CD4-positive, alpha-beta T cell (primary cell): ENCODE measurements at regions not wholly inside any gene's neighbourhood (a gene's known extent, or its start where the extent isn't known, plus 50 kb on each side); places are given as distances from the start of the nearest gene placed in this dataset.

Source experiments
- ATAC-seq: fragments of 200-7000 bp; cut with Tn5 transposase; one replicate; pipeline ENCODE4 v1.10.0; 2022; ENCODE audit warnings: mild to moderate bottlenecking; ENCODE audit not compliant: poor library complexity
- CTCF ChIA-PET: fragments of 350-600 bp; sonication (Branson Sonifier 250); formaldehyde crosslinking; loops from one replicate; lab custom pipeline; 2021; ENCODE audit warnings: antibody characterized with exemption, inconsistent platforms; lab: Charles Lee
- POLR2A ChIA-PET: fragments of 350-600 bp; sonication (Branson Sonifier 250); formaldehyde crosslinking; loops from one replicate; lab custom pipeline; 2021; ENCODE audit warnings: antibody characterized with exemption, inconsistent platforms; lab: Charles Lee
- DNase-seq, 14 experiments: peaks; one replicate each; pipeline ENCODE4 v3.0.0-alpha.2; 2013 to 2020; ENCODE audit warnings: mixed read lengths in 2 of 14
- H3K27ac ChIP-seq, 2 donors: one replicate each; pipeline versions ENCODE4 v1.5.1 to v1.7.0; 2013; ENCODE audit warnings: low read length in 2 of 2, low read depth in 1 of 2, mild to moderate bottlenecking in 1 of 2
- H3K27me3 ChIP-seq, 2 experiments: 1 replicate in 1 of 2; 2 replicates in 1 of 2; pipeline versions ENCODE4 v1.6.1 to v1.7.0; 2013; ENCODE audit warnings: low read length in 2 of 2, control low read depth in 1 of 2, mild to moderate bottlenecking in 1 of 2, moderate library complexity in 1 of 2; ENCODE audit not compliant: insufficient read depth in 2 of 2, control insufficient read depth in 1 of 2
- H3K36me3 ChIP-seq: one replicate; pipeline ENCODE4 v1.6.1; 2013; ENCODE audit warnings: low read length, control low read depth; ENCODE audit not compliant: insufficient read depth
- H3K4me1 ChIP-seq: one replicate; pipeline ENCODE4 v1.6.1; 2013; ENCODE audit warnings: low read length, control low read depth; ENCODE audit not compliant: insufficient read depth
- H3K4me3 ChIP-seq: one replicate; pipeline ENCODE4 v1.5.1; 2013; ENCODE audit warnings: mild to moderate bottlenecking, low read length, moderate library complexity
- H3K9me3 ChIP-seq, 2 experiments: 1 replicate in 1 of 2; 2 replicates in 1 of 2; pipeline versions ENCODE4 v1.6.1 to v1.7.0; 2013; ENCODE audit warnings: low read length in 2 of 2, mild to moderate bottlenecking in 2 of 2, control low read depth in 1 of 2, moderate library complexity in 1 of 2; ENCODE audit not compliant: control insufficient read depth in 1 of 2, insufficient read depth in 1 of 2
- H3K27ac Mint-ChIP-seq: one replicate; pipeline ENCODE4 v1.8.0; 2020; ENCODE audit warnings: mixed read lengths
- H3K27me3 Mint-ChIP-seq: one replicate; pipeline ENCODE4 v1.8.0; 2021; ENCODE audit warnings: mixed read lengths
- H3K36me3 Mint-ChIP-seq: one replicate; pipeline ENCODE4 v1.8.0; 2021; ENCODE audit warnings: low read depth, mixed read lengths
- H3K4me1 Mint-ChIP-seq: one replicate; pipeline ENCODE4 v1.8.0; 2021; ENCODE audit warnings: low read depth, mixed read lengths
- H3K4me3 Mint-ChIP-seq: one replicate; pipeline ENCODE4 v1.8.0; 2020; ENCODE audit warnings: mild to moderate bottlenecking, mixed read lengths
- H3K9me3 Mint-ChIP-seq: one replicate; pipeline ENCODE4 v1.8.0; 2020; ENCODE audit warnings: mixed read lengths
- intact Hi-C, 2 experiments: fragments of 100-400 bp; cut with DNase I in 1 of 2; cut with micrococcal nuclease in 1 of 2; formaldehyde crosslinking; loops; one replicate each; pipeline versions ENCODE4 v1.15.1 to v1.9.0; 2023 to 2025; cut with DNase I, micrococcal nuclease
- TF ChIP-seq, protein P1 (sequence below): fragments of 200-600 bp; IDR thresholded peaks from one replicate; pipeline ENCODE4 v1.8.0; 2022; ENCODE audit warnings: antibody characterized with exemption, mild to moderate bottlenecking

DNA sequence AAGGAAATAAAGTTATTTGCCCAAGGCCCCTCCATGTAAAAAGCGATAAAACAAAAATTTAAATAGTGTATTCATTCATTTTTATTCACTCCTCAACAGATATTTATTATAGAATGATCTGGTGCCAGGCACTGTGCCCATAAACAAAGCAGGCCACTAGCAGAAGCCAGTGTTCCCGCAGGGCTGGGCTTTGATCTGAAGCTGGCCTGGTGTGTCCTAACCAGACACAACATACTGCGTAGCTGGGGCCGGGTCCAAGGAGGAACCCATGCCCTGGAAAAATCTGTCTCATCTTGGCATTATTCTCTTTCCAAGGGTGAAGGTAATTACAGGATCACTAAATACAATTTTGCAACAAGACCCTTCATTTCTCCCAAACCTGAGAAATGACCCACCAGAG, 537.4 kb upstream of the CDH5 start:
- Mint-ChIP-seq H3K36me3 (no peaks in the 10 kb centered on the region), H3K27ac (no peak overlapping the region), H3K27me3 (peaks cover 4% of the 10 kb centered on the region), H3K9me3 (no peaks in the 10 kb centered on the region), H3K4me3 (no peak overlapping the region), H3K4me1 (no peaks in the 10 kb centered on the region)
- POLR2A ChIA-PET, result no interaction called here
- intact Hi-C loops, result no loop called here
- TF ChIP-seq, protein P1, sequence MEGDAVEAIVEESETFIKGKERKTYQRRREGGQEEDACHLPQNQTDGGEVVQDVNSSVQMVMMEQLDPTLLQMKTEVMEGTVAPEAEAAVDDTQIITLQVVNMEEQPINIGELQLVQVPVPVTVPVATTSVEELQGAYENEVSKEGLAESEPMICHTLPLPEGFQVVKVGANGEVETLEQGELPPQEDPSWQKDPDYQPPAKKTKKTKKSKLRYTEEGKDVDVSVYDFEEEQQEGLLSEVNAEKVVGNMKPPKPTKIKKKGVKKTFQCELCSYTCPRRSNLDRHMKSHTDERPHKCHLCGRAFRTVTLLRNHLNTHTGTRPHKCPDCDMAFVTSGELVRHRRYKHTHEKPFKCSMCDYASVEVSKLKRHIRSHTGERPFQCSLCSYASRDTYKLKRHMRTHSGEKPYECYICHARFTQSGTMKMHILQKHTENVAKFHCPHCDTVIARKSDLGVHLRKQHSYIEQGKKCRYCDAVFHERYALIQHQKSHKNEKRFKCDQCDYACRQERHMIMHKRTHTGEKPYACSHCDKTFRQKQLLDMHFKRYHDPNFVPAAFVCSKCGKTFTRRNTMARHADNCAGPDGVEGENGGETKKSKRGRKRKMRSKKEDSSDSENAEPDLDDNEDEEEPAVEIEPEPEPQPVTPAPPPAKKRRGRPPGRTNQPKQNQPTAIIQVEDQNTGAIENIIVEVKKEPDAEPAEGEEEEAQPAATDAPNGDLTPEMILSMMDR, result no peak
- CTCF ChIA-PET, result no interaction called here
- Histone ChIP-seq H3K27me3 (no peaks in the 10 kb centered on the region), H3K27ac (no peak overlapping the region), H3K4me1 (no peaks in the 10 kb centered on the region), H3K4me3 (no peak overlapping the region), H3K36me3 (no peaks in the 10 kb centered on the region), H3K9me3 (peaks cover 0 to 3% of the 10 kb centered on the region in 2 experiments)
- no peak for DNase-seq
- ATAC-seq, result no peak

DNA sequence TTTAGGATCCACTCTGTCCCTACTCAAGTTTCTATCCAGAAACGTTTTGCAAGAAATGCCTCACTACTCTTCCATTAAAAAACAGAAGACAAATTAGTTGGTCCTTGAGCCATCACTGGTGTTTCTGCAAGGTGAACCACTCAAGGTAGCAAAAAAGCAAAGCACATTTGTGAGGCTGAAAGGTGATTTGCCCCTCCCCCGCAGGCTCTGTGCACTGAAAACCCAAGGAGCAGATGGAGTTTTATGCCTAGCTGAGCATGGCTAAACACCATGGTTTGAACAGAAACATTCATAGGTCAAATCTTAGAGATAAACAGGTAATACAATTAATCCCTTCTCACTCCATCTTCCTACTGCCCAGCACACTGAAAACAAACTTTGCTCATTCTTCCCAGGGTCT, 538.2 kb upstream of the CDH5 start:
- Mint-ChIP-seq H3K27me3 (peaks cover 4% of the 10 kb centered on the region), H3K36me3 (no peaks in the 10 kb centered on the region), H3K4me3 (no peak overlapping the region), H3K27ac (no peak overlapping the region), H3K4me1 (no peaks in the 10 kb centered on the region), H3K9me3 (no peaks in the 10 kb centered on the region)
- TF ChIP-seq, protein P1, result no peak
- Histone ChIP-seq H3K4me1 (no peaks in the 10 kb centered on the region), H3K4me3 (no peak overlapping the region), H3K27ac (no peak overlapping the region), H3K36me3 (no peaks in the 10 kb centered on the region), H3K27me3 (no peaks in the 10 kb centered on the region), H3K9me3 (no peaks in the 10 kb centered on the region)
- ChIA-PET CTCF (no interaction called here), POLR2A (no interaction called here)
- intact Hi-C loops, result no loop called here
- no peak for DNase-seq
- no peak for ATAC-seq

DNA sequence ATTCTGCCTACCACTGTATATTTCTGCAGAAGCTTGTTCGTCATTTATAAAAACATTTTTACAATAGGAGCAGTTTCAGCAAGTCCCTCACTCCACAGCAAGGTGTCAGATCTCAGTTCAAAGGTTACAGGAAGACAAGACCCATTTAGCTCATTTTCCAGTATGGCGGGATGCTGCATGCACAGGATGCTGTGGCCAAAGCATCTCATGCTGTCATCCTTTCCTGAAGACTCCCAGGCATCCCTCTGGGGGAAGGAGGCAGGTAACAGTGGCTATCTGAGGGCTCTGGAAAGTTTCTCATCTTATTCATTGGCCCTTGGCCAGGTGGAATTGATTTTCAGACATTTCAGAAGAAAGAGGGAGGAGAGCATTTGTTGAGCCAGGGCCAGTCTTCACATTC, 539.3 kb upstream of the CDH5 start:
- H3K27me3 Mint-ChIP-seq, result peaks cover 4% of the 10 kb centered on the region
- Histone ChIP-seq H3K9me3 (no peaks in the 10 kb centered on the region), H3K4me3 (no peak overlapping the region), H3K27ac (no peak overlapping the region), H3K27me3 (no peaks in the 10 kb centered on the region), H3K4me1 (no peaks in the 10 kb centered on the region), H3K36me3 (no peaks in the 10 kb centered on the region)
- TF ChIP-seq, protein P1, result no peak
- no peaks in the 10 kb centered on the region for H3K36me3 Mint-ChIP-seq
- H3K9me3 Mint-ChIP-seq, result no peaks in the 10 kb centered on the region
- H3K27ac Mint-ChIP-seq, result no peak overlapping the region
- H3K4me3 Mint-ChIP-seq, result no peak overlapping the region
- intact Hi-C loops, result no loop called here
- no peaks in the 10 kb centered on the region for H3K4me1 Mint-ChIP-seq
- ChIA-PET CTCF (no interaction called here), POLR2A (no interaction called here)
- no peak for ATAC-seq
- DNase-seq, result no peak
